ENCODE measurements at regions not wholly inside any gene's neighbourhood (a gene's known extent, or its start where the extent isn't known, plus 50 kb on each side); places are given as distances from the start of the nearest gene placed in this dataset.
"Not testable (repeated sequence)": the region's sequence is repeated elsewhere in the genome, so short reads cannot be mapped to it uniquely, and the experiment has no call there.

- peaks cover 29% of the 10 kb centered on the region for H3K27me3 Mint-ChIP-seq
- peak; percentile 30 for ATAC-seq
- H3K27ac Mint-ChIP-seq; H3K36me3 Mint-ChIP-seq (ENCODE audit: low read depth); H3K4me3 Mint-ChIP-seq; DNase-seq; H3K4me1 Mint-ChIP-seq; H3K9me3 ChIP-seq (ENCODE audit: control insufficient read depth, low read length, poor library complexity, severe bottlenecking): not testable (repeated sequence)
Observed at GRCh38 chr15:22238959-22239805, 158.9 kb downstream of the OR4M2 start.

- H3K4me1 Mint-ChIP-seq = peaks cover 5% of the 10 kb centered on the region
- no peak overlapping the region for H3K27ac Mint-ChIP-seq
- no peaks in the 10 kb centered on the region for H3K9me3 ChIP-seq (ENCODE audit: control insufficient read depth, low read length, poor library complexity, severe bottlenecking)
- no peak for ATAC-seq
- peaks cover 29% of the 10 kb centered on the region for H3K27me3 Mint-ChIP-seq
- no peak overlapping the region for H3K4me3 Mint-ChIP-seq
- no peaks in the 10 kb centered on the region for H3K36me3 Mint-ChIP-seq (ENCODE audit: low read depth)
- no peak for DNase-seq
Observed at GRCh38 chr15:22239806-22240180, 159.5 kb downstream of the OR4M2 start.

- Mint-ChIP-seq H3K27me3 (peaks cover 29% of the 10 kb centered on the region), H3K27ac (no peak overlapping the region), H3K36me3 (ENCODE audit: low read depth) (no peaks in the 10 kb centered on the region), H3K4me1 (peaks cover 5% of the 10 kb centered on the region), H3K4me3 (no peak overlapping the region)
- H3K9me3 ChIP-seq (ENCODE audit: control insufficient read depth, low read length, poor library complexity, severe bottlenecking) = no peaks in the 10 kb centered on the region
- DNase-seq (no peak), ATAC-seq (no peak)
Observed at GRCh38 chr15:22240403-22240802, 160.1 kb downstream of the OR4M2 start.

GRCh38 chr15:22240986-22241385 is 160.7 kb downstream of the OR4M2 start:
- Mint-ChIP-seq H3K27me3 (peaks cover 29% of the 10 kb centered on the region), H3K36me3 (ENCODE audit: low read depth) (peaks cover under 1% of the 10 kb centered on the region), H3K4me3 (no peak overlapping the region), H3K4me1 (peaks cover 5% of the 10 kb centered on the region), H3K27ac (no peak overlapping the region)
- H3K9me3 ChIP-seq (ENCODE audit: control insufficient read depth, low read length, poor library complexity, severe bottlenecking) = no peaks in the 10 kb centered on the region
- ATAC-seq (no peak), DNase-seq (no peak)

- H3K36me3 Mint-ChIP-seq (ENCODE audit: low read depth) = peaks cover 2% of the 10 kb centered on the region
- H3K27ac Mint-ChIP-seq = no peak overlapping the region
- H3K9me3 ChIP-seq (ENCODE audit: control insufficient read depth, low read length, poor library complexity, severe bottlenecking) = no peaks in the 10 kb centered on the region
Observed at GRCh38 chr15:22241451-22241850, 161.1 kb downstream of the OR4M2 start.

GRCh38 chr15:22242311-22242710 is 162.0 kb downstream of the OR4M2 start:
- H3K27me3 Mint-ChIP-seq = peaks cover 20% of the 10 kb centered on the region
- not testable (repeated sequence) for ATAC-seq; DNase-seq; H3K4me3 Mint-ChIP-seq; H3K27ac Mint-ChIP-seq; H3K9me3 ChIP-seq (ENCODE audit: control insufficient read depth, low read length, poor library complexity, severe bottlenecking); H3K4me1 Mint-ChIP-seq; H3K36me3 Mint-ChIP-seq (ENCODE audit: low read depth)

More at GRCh38 chr15:22241451-22241850, 161.1 kb downstream of the OR4M2 start:
- H3K27me3 Mint-ChIP-seq = peaks cover 25% of the 10 kb centered on the region
- peaks cover 3% of the 10 kb centered on the region for H3K4me1 Mint-ChIP-seq
- H3K4me3 Mint-ChIP-seq = no peak overlapping the region
- ATAC-seq (no peak), DNase-seq (no peak)

GRCh38 chr15:22243440-22244130 is 163.3 kb downstream of the OR4M2 start:
- no peak for ATAC-seq
- DNase-seq = no peak
- peaks cover 3% of the 10 kb centered on the region for H3K4me1 Mint-ChIP-seq
- no peak overlapping the region for H3K4me3 Mint-ChIP-seq
- no peaks in the 10 kb centered on the region for H3K9me3 ChIP-seq (ENCODE audit: control insufficient read depth, low read length, poor library complexity, severe bottlenecking)
- peaks cover 11% of the 10 kb centered on the region for H3K27me3 Mint-ChIP-seq
- H3K27ac Mint-ChIP-seq = no peak overlapping the region
- peaks cover 5% of the 10 kb centered on the region for H3K36me3 Mint-ChIP-seq (ENCODE audit: low read depth)

GRCh38 chr15:22249511-22249910 is 169.2 kb downstream of the OR4M2 start:
- peaks cover 15% of the 10 kb centered on the region for H3K4me1 Mint-ChIP-seq
- H3K27ac Mint-ChIP-seq; DNase-seq; H3K4me3 Mint-ChIP-seq; H3K27me3 Mint-ChIP-seq; H3K9me3 ChIP-seq (ENCODE audit: control insufficient read depth, low read length, poor library complexity, severe bottlenecking); H3K36me3 Mint-ChIP-seq (ENCODE audit: low read depth); ATAC-seq: not testable (repeated sequence)

GRCh38 chr15:22250501-22251290 is 170.4 kb downstream of the OR4M2 start:
- H3K27me3 Mint-ChIP-seq; H3K36me3 Mint-ChIP-seq (ENCODE audit: low read depth); ATAC-seq; H3K27ac Mint-ChIP-seq; DNase-seq; H3K4me3 Mint-ChIP-seq; H3K9me3 ChIP-seq (ENCODE audit: control insufficient read depth, low read length, poor library complexity, severe bottlenecking): not testable (repeated sequence)
- peaks cover 21% of the 10 kb centered on the region for H3K4me1 Mint-ChIP-seq

- Mint-ChIP-seq H3K36me3 (ENCODE audit: low read depth) (peaks cover 3% of the 10 kb centered on the region), H3K4me3 (no peak overlapping the region), H3K4me1 (peaks cover 21% of the 10 kb centered on the region), H3K27ac (no peak overlapping the region), H3K27me3 (peaks cover 4% of the 10 kb centered on the region)
- DNase-seq = no peak
- no peak for ATAC-seq
- no peaks in the 10 kb centered on the region for H3K9me3 ChIP-seq (ENCODE audit: control insufficient read depth, low read length, poor library complexity, severe bottlenecking)
Observed at GRCh38 chr15:22251422-22251821, 171.1 kb downstream of the OR4M2 start.

GRCh38 chr15:22252047-22252446 is 171.7 kb downstream of the OR4M2 start:
- not testable (repeated sequence) for H3K27ac Mint-ChIP-seq; H3K27me3 Mint-ChIP-seq; H3K4me3 Mint-ChIP-seq; H3K36me3 Mint-ChIP-seq (ENCODE audit: low read depth); ATAC-seq; DNase-seq; H3K9me3 ChIP-seq (ENCODE audit: control insufficient read depth, low read length, poor library complexity, severe bottlenecking)
- peaks cover 21% of the 10 kb centered on the region for H3K4me1 Mint-ChIP-seq

GRCh38 chr15:22252521-22252920 is 172.2 kb downstream of the OR4M2 start:
- not testable (repeated sequence) for H3K27ac Mint-ChIP-seq; H3K4me3 Mint-ChIP-seq; DNase-seq; ATAC-seq; H3K27me3 Mint-ChIP-seq; H3K36me3 Mint-ChIP-seq (ENCODE audit: low read depth); H3K9me3 ChIP-seq (ENCODE audit: control insufficient read depth, low read length, poor library complexity, severe bottlenecking)
- H3K4me1 Mint-ChIP-seq = peaks cover 21% of the 10 kb centered on the region

GRCh38 chr15:22253002-22253675 is 172.8 kb downstream of the OR4M2 start:
- H3K4me1 Mint-ChIP-seq = peaks cover 21% of the 10 kb centered on the region
- not testable (repeated sequence) for H3K9me3 ChIP-seq (ENCODE audit: control insufficient read depth, low read length, poor library complexity, severe bottlenecking); H3K27ac Mint-ChIP-seq; H3K36me3 Mint-ChIP-seq (ENCODE audit: low read depth); H3K27me3 Mint-ChIP-seq; H3K4me3 Mint-ChIP-seq; DNase-seq; ATAC-seq

Data from T-helper 17 cell (primary cell).